ENCODE measurements at regions not wholly inside any gene's neighbourhood (a gene's known extent, or its start where the extent isn't known, plus 50 kb on each side); places are given as distances from the start of the nearest gene placed in this dataset.

DNA sequence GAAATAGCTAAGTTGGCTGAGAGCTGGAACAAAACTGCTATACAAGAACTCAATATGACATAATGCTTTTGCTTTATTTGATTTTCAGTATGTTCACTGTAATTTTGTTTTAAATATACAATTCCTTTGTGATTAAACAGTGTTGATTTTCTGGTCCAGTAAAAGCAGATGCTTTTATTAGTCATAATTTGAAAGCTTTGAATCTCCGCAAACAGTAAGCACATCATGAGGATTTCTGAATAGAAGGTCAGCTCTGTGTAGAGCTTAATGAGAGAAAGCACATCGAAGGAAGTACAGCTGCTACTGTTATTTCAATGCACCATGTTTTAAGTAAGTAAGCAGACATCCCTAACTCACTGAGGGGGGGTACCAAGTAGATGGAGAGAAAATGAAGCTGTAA lies 701.3 kb upstream of the ACO1 start:
- H2AK9ac ChIP-seq (replicated peaks; ENCODE audit: low read depth, low read length, poor library complexity): no peak overlapping the region
- no peak for DNase-seq
- H3K23ac ChIP-seq (ENCODE audit: low read depth, low read length): no peak overlapping the region
- no peak overlapping the region for H2BK20ac ChIP-seq (ENCODE audit: low read depth, low read length)
- H3K18ac ChIP-seq (ENCODE audit: low read depth, low read length): no peak overlapping the region
- H3K79me1 ChIP-seq (ENCODE audit: low read depth in 1 of 2, low read length in 2 of 2): no peaks in the 10 kb centered on the region
- no peaks in the 10 kb centered on the region for H3K36me3 ChIP-seq (ENCODE audit: control insufficient read depth, insufficient read depth, low read length)
- H4K91ac ChIP-seq (ENCODE audit: insufficient read depth, low read depth, low read length): no peak overlapping the region
- ATAC-seq (ENCODE audit: low read depth): no peak
- H2AK5ac ChIP-seq (ENCODE audit: low read depth, low read length): no peak overlapping the region
- H2BK120ac ChIP-seq (ENCODE audit: low read depth, low read length): no peak overlapping the region
- ChIA-PET CTCF (no interaction called here), POLR2A (ENCODE audit: unreplicated experiment) (no interaction called here)
- no peaks in the 10 kb centered on the region for H3K9me3 ChIP-seq (ENCODE audit: control insufficient read depth, insufficient read depth, low read length)
- H3K27ac ChIP-seq (ENCODE audit: insufficient read depth, low read length): no peak overlapping the region
- H3K27me3 ChIP-seq (ENCODE audit: control insufficient read depth, insufficient read depth, low read length): no peaks in the 10 kb centered on the region
- H3K56ac ChIP-seq (ENCODE audit: extremely low read depth, insufficient read depth, low read length): no peak overlapping the region
- no peaks in the 10 kb centered on the region for H4K20me1 ChIP-seq (ENCODE audit: insufficient read depth, low read length)
- no peak overlapping the region for H3K9ac ChIP-seq (ENCODE audit: low read depth, low read length)
- no peak overlapping the region for H4K5ac ChIP-seq (ENCODE audit: low read depth, low read length)
- H3K9me1 ChIP-seq (ENCODE audit: insufficient read depth, low read length): no peaks in the 10 kb centered on the region
- H3K4me3 ChIP-seq (ENCODE audit: insufficient read depth, low read depth, low read length): no peak overlapping the region
- H3K4me2 ChIP-seq (ENCODE audit: low read depth, low read length): no peak overlapping the region
- no CpG with 5 or more reads among the region's 2 CpGs for WGBS, 2 experiments (ENCODE audit: extremely low coverage in 2 of 2, insufficient read length in 1 of 2)
- dilution Hi-C loops (cut with HindIII; ENCODE audit: low sequenced_read_pairs, unreplicated experiment) (no loop called here), intact Hi-C loops (cut with micrococcal nuclease) (no loop called here), in situ Hi-C loops (cut with MboI; ENCODE audit: low sequenced_read_pairs) (no loop called here)
- TF ChIP-seq MXI1 (IDR thresholded peaks at IDR 0.05; ENCODE audit: borderline replicate concordance, low read depth, low read length) (no peak), MAZ (IDR thresholded peaks at IDR 0.05; ENCODE audit: borderline replicate concordance, low read depth, low read length) (no peak), RAD21 (IDR thresholded peaks at IDR 0.05; ENCODE audit: low read length) (no peak), RFX5 (IDR thresholded peaks at IDR 0.05; ENCODE audit: low read depth, low read length) (no peak), RCOR1 (IDR thresholded peaks at IDR 0.05; ENCODE audit: insufficient replicate concordance, low read length) (no peak), NFE2L2 (IDR thresholded peaks at IDR 0.05; ENCODE audit: low read depth, low read length) (no peak)
- TF ChIP-seq, protein P1, sequence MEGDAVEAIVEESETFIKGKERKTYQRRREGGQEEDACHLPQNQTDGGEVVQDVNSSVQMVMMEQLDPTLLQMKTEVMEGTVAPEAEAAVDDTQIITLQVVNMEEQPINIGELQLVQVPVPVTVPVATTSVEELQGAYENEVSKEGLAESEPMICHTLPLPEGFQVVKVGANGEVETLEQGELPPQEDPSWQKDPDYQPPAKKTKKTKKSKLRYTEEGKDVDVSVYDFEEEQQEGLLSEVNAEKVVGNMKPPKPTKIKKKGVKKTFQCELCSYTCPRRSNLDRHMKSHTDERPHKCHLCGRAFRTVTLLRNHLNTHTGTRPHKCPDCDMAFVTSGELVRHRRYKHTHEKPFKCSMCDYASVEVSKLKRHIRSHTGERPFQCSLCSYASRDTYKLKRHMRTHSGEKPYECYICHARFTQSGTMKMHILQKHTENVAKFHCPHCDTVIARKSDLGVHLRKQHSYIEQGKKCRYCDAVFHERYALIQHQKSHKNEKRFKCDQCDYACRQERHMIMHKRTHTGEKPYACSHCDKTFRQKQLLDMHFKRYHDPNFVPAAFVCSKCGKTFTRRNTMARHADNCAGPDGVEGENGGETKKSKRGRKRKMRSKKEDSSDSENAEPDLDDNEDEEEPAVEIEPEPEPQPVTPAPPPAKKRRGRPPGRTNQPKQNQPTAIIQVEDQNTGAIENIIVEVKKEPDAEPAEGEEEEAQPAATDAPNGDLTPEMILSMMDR (conservative IDR thresholded peaks at IDR 0.05; ENCODE audit: low read depth, low read length): no peak
- no TSS peak for BruUV-seq (replicated peaks)
- H3K4ac ChIP-seq (ENCODE audit: low read depth, low read length): no peak overlapping the region
- no peaks in the 10 kb centered on the region for H3K4me1 ChIP-seq (ENCODE audit: control insufficient read depth, insufficient read depth, low read length)
- no peak overlapping the region for H2AFZ ChIP-seq (replicated peaks; ENCODE audit: low read length, poor library complexity)
- no peak overlapping the region for H3K14ac ChIP-seq (replicated peaks; ENCODE audit: low read depth, low read length)
- H4K8ac ChIP-seq (ENCODE audit: low read depth in 2 of 2, low read length in 2 of 2): no peak overlapping the region
- no peak overlapping the region for H2BK15ac ChIP-seq (ENCODE audit: low read depth, low read length)
- H2BK5ac ChIP-seq (ENCODE audit: low read depth, low read length, poor library complexity, severe bottlenecking): no peak overlapping the region
